Keratinocyte (primary cell): ENCODE measurements at regions not wholly inside any gene's neighbourhood (a gene's known extent, or its start where the extent isn't known, plus 50 kb on each side); places are given as distances from the start of the nearest gene placed in this dataset.

Experiments used
- DNase-seq: peaks from one replicate; pipeline ENCODE4 v3.0.0-alpha.2; 2011; ENCODE audit warnings: low read depth, missing footprints, low spot score
- FAIRE-seq: peaks from 2 replicates; lab custom pipeline; 2011; peaks lifted over from hg19 to GRCh38; lab: Jason Lieb, UNC
- H2AFZ ChIP-seq: 2 replicates; pipeline ENCODE4 v1.6.0; 2012; ENCODE audit warnings: low read length, control low read depth, inconsistent platforms; ENCODE audit not compliant: control insufficient read depth
- H3K27ac ChIP-seq: 2 replicates; pipeline ENCODE4 v1.5.1; 2011; ENCODE audit warnings: low read length; ENCODE audit not compliant: control insufficient read depth, insufficient read depth
- H3K27me3 ChIP-seq: 3 replicates; pipeline ENCODE4 v1.6.0; 2011; ENCODE audit warnings: low read length; ENCODE audit not compliant: control insufficient read depth, insufficient read depth; ENCODE audit errors: extremely low read depth
- H3K36me3 ChIP-seq, 2 experiments: 2 replicates in 1 of 2; 3 replicates in 1 of 2; pipeline ENCODE4 v1.5.1; 2011; ENCODE audit warnings: low read length in 2 of 2, mild to moderate bottlenecking in 1 of 2; ENCODE audit not compliant: control insufficient read depth in 2 of 2, insufficient read depth in 2 of 2; ENCODE audit errors: extremely low read depth in 1 of 2
- H3K4me1 ChIP-seq: 3 replicates; pipeline ENCODE4 v1.5.1; 2011; ENCODE audit warnings: low read length; ENCODE audit not compliant: control insufficient read depth, insufficient read depth; ENCODE audit errors: extremely low read depth
- H3K4me2 ChIP-seq: 3 replicates; pipeline ENCODE4 v1.6.0; 2011; ENCODE audit warnings: low read depth, low read length; ENCODE audit not compliant: control insufficient read depth, insufficient read depth; ENCODE audit errors: extremely low read depth
- H3K4me3 ChIP-seq, 3 experiments: fragments of 200-600 bp in 1 of 3; sonication (generic) in 1 of 3; 2 replicates in 2 of 3; 3 replicates in 1 of 3; pipeline ENCODE4 v1.5.1; 2011 to 2016; ENCODE audit warnings: low read length in 3 of 3, mild to moderate bottlenecking in 3 of 3, control low read depth in 2 of 3, inconsistent platforms in 1 of 3, low read depth in 1 of 3, mixed read lengths in 1 of 3, mixed run types in 1 of 3, moderate library complexity in 1 of 3; ENCODE audit not compliant: control insufficient read depth in 2 of 3, insufficient read depth in 2 of 3; ENCODE audit errors: extremely low read depth in 1 of 3
- H3K79me2 ChIP-seq: 2 replicates; pipeline ENCODE4 v1.6.0; 2012; ENCODE audit warnings: low read length; ENCODE audit not compliant: control insufficient read depth, insufficient read depth
- H3K9ac ChIP-seq: 3 replicates; pipeline ENCODE4 v1.6.0; 2011; ENCODE audit warnings: low read length; ENCODE audit not compliant: control insufficient read depth, insufficient read depth; ENCODE audit errors: extremely low read depth
- H3K9me1 ChIP-seq: 3 replicates; pipeline ENCODE4 v1.6.0; 2011; ENCODE audit warnings: low read length; ENCODE audit not compliant: control insufficient read depth, insufficient read depth; ENCODE audit errors: extremely low read depth
- H3K9me3 ChIP-seq: 2 replicates; pipeline ENCODE4 v1.5.1; 2012; ENCODE audit warnings: low read depth, low read length; ENCODE audit not compliant: control insufficient read depth
- H4K20me1 ChIP-seq: 3 replicates; pipeline ENCODE4 v1.6.0; 2011; ENCODE audit warnings: low read length; ENCODE audit not compliant: control insufficient read depth, insufficient read depth; ENCODE audit errors: extremely low read depth
- CTCF ChIP-seq, 3 experiments: IDR thresholded peaks in 1 of 3; conservative IDR thresholded peaks in 1 of 3; optimal IDR thresholded peaks in 1 of 3; 2 replicates in 2 of 3; 3 replicates in 1 of 3; pipeline versions ENCODE3 to v1.5.1; 2011; ENCODE audit warnings: low read length in 3 of 3, mild to moderate bottlenecking in 3 of 3, moderate library complexity in 2 of 3, control low read depth in 1 of 3, inconsistent platforms in 1 of 3; ENCODE audit not compliant: insufficient read depth in 2 of 3; ENCODE audit errors: extremely low read depth in 1 of 3
- EZH2 ChIP-seq: IDR thresholded peaks from one replicate; pipeline ENCODE4 v1.6.1; 2012; ENCODE audit warnings: inconsistent platforms, mild to moderate bottlenecking, low read length, moderate library complexity
- dilution Hi-C: fragments of 300-500 bp; cut with MboI; formaldehyde crosslinking; loops from one replicate; pipeline ENCODE4 v1.7.0; 2020; ENCODE audit warnings: low sequenced_read_pairs; ENCODE audit not compliant: extremely low pct_ligation_motif_present

- Histone ChIP-seq H2AFZ (no peak overlapping the region), H3K4me3 (no peak overlapping the region), H3K36me3 (no peaks in the 10 kb centered on the region), H3K79me2 (no peaks in the 10 kb centered on the region), H4K20me1 (no peaks in the 10 kb centered on the region), H3K4me2 (no peak overlapping the region), H3K27me3 (no peaks in the 10 kb centered on the region), H3K4me1 (peaks cover 10% of the 10 kb centered on the region), H3K27ac (no peak overlapping the region), H3K9me3 (no peaks in the 10 kb centered on the region), H3K9ac (no peak overlapping the region), H3K9me1 (no peaks in the 10 kb centered on the region)
- FAIRE-seq (no peak), DNase-seq (no peak)
- TF ChIP-seq CTCF (optimal IDR thresholded peaks at IDR 0.05 in 1 of 3, IDR thresholded peaks at IDR 0.05 in 1 of 3, conservative IDR thresholded peaks at IDR 0.05 in 1 of 3; ENCODE audit: extremely low read depth in 1 of 3, insufficient read depth in 2 of 3, low read length in 3 of 3) = no peak
- no peak for TF ChIP-seq EZH2
- dilution Hi-C loops = no loop called here
Observed at GRCh38 chr6:37085198-37085597, 79.7 kb downstream of the FGD2 start.

DNA sequence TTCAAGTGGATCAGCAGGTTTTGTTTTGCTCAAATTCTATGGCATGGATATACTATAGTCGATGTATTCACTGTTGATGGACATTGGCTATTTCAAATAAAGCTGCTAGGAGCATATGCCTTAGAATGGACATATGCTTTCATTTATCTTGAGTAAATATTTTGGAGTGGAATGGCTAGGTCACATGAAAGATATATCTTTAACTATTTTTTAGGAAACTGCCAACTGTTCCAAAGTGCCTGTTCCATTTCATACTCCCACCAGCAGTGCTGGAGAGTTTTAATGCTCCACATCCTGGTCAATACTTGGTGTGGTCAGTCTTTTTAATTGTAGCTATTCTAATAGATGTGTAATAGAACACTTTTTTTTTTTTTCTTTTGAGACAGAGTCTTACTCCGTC is 81.1 kb upstream of the PIM1 start:
- Histone ChIP-seq H3K36me3 (no peaks in the 10 kb centered on the region), H2AFZ (no peak overlapping the region), H3K4me1 (peaks cover 13% of the 10 kb centered on the region), H3K27me3 (no peaks in the 10 kb centered on the region), H3K9me3 (no peaks in the 10 kb centered on the region), H3K9me1 (no peaks in the 10 kb centered on the region), H3K4me2 (no peak overlapping the region), H3K27ac (no peak overlapping the region), H3K9ac (no peak overlapping the region), H3K4me3 (no peak overlapping the region), H4K20me1 (no peaks in the 10 kb centered on the region), H3K79me2 (no peaks in the 10 kb centered on the region)
- DNase-seq = no peak
- dilution Hi-C loops = no loop called here
- TF ChIP-seq CTCF (optimal IDR thresholded peaks at IDR 0.05 in 1 of 3, IDR thresholded peaks at IDR 0.05 in 1 of 3, conservative IDR thresholded peaks at IDR 0.05 in 1 of 3; ENCODE audit: extremely low read depth in 1 of 3, insufficient read depth in 2 of 3, low read length in 3 of 3) = no peak
- no peak for TF ChIP-seq EZH2
- FAIRE-seq = no peak
